ENCODE measurements at regions not wholly inside any gene's neighbourhood (a gene's known extent, or its start where the extent isn't known, plus 50 kb on each side); places are given as distances from the start of the nearest gene placed in this dataset.
"Not testable (repeated sequence)": the region's sequence is repeated elsewhere in the genome, so short reads cannot be mapped to it uniquely, and the experiment has no call there.

DNA sequence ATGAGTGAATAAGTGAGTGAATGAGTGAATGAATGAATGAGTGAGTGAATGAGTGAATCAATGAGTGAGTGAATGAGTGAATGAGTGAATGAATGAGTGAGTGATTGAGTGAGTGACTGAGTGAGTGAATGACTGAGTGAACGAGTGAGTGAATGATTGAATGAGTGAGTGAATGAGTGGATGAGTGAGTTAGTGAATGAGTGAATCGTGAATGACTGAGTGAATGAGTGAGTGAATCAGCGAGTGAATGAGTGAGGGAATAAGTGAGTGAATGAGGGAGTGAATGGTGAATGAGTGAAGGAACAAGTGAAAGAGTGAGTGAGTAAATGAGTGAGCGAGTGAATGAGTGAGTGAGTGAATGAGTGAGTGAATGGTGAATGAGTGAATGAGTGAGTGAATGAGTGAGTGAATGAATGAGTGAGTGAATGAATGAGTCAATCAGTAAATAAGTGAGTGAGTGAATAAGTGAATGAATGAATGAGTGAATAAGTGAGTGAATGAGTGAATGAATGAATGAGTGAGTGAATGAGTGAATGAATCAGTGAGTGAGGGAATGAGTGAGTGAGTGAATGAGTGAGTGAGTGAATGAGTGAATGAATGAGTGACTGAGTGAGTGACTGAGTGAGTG is 135.7 kb upstream of the ZNF469 start:
- TF ChIP-seq, protein P1, sequence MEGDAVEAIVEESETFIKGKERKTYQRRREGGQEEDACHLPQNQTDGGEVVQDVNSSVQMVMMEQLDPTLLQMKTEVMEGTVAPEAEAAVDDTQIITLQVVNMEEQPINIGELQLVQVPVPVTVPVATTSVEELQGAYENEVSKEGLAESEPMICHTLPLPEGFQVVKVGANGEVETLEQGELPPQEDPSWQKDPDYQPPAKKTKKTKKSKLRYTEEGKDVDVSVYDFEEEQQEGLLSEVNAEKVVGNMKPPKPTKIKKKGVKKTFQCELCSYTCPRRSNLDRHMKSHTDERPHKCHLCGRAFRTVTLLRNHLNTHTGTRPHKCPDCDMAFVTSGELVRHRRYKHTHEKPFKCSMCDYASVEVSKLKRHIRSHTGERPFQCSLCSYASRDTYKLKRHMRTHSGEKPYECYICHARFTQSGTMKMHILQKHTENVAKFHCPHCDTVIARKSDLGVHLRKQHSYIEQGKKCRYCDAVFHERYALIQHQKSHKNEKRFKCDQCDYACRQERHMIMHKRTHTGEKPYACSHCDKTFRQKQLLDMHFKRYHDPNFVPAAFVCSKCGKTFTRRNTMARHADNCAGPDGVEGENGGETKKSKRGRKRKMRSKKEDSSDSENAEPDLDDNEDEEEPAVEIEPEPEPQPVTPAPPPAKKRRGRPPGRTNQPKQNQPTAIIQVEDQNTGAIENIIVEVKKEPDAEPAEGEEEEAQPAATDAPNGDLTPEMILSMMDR (IDR thresholded peaks at IDR 0.05) = not testable (repeated sequence)
- TF ChIP-seq EZH2 (IDR thresholded peaks at IDR 0.05) = not testable (repeated sequence)
